Osteoblast (primary cell): ENCODE measurements at regions not wholly inside any gene's neighbourhood (a gene's known extent, or its start where the extent isn't known, plus 50 kb on each side); places are given as distances from the start of the nearest gene placed in this dataset.

Experiments
- DNase-seq: peaks from one replicate; pipeline ENCODE4 v3.0.0; 2011; ENCODE audit warnings: low spot score, mixed read lengths; ENCODE audit not compliant: insufficient read length; ENCODE audit errors: missing footprints
- H2AFZ ChIP-seq: 2 replicates; pipeline ENCODE4 v1.6.0; 2011; ENCODE audit warnings: mild to moderate bottlenecking, low read length
- H3K27ac ChIP-seq: 2 replicates; pipeline ENCODE4 v1.5.1; 2011; ENCODE audit warnings: mild to moderate bottlenecking, low read depth, low read length, moderate library complexity
- H3K27me3 ChIP-seq: 2 replicates; pipeline ENCODE4 v1.6.0; 2012; ENCODE audit warnings: mild to moderate bottlenecking, control low read depth, inconsistent platforms, low read length, moderate library complexity; ENCODE audit not compliant: insufficient read depth
- H3K36me3 ChIP-seq: 2 replicates; pipeline ENCODE4 v1.5.1; 2011; ENCODE audit warnings: mild to moderate bottlenecking, low read length, control low read depth, moderate library complexity; ENCODE audit not compliant: insufficient read depth
- H3K4me1 ChIP-seq: 2 replicates; pipeline ENCODE4 v1.5.1; 2011; ENCODE audit warnings: mild to moderate bottlenecking, low read length, control low read depth, moderate library complexity; ENCODE audit not compliant: insufficient read depth
- H3K4me2 ChIP-seq: 2 replicates; pipeline ENCODE4 v1.6.0; 2011; ENCODE audit warnings: mild to moderate bottlenecking, low read length; ENCODE audit not compliant: insufficient read depth
- H3K4me3 ChIP-seq: fragments of 200-600 bp; sonication (generic); 3 replicates; pipeline ENCODE4 v1.5.1; 2012; ENCODE audit warnings: mild to moderate bottlenecking, low read length, inconsistent platforms; ENCODE audit not compliant: insufficient read depth
- H3K79me2 ChIP-seq: 2 replicates; pipeline ENCODE4 v1.6.0; 2012; ENCODE audit warnings: mild to moderate bottlenecking, low read length, control low read depth, inconsistent platforms; ENCODE audit not compliant: insufficient read depth
- H3K9me3 ChIP-seq: 2 replicates; pipeline ENCODE4 v1.5.1; 2011; ENCODE audit warnings: low read depth, low read length, control low read depth
- H4K20me1 ChIP-seq: 2 replicates; pipeline ENCODE4 v1.6.0; 2012; ENCODE audit warnings: mild to moderate bottlenecking, low read length, control low read depth; ENCODE audit not compliant: insufficient read depth
- TF ChIP-seq, protein P1 (sequence below): IDR thresholded peaks from 2 replicates; pipeline ENCODE4 v1.5.1; 2011; ENCODE audit warnings: mild to moderate bottlenecking, low read depth, low read length, moderate library complexity; ENCODE audit errors: extremely low read depth

DNA sequence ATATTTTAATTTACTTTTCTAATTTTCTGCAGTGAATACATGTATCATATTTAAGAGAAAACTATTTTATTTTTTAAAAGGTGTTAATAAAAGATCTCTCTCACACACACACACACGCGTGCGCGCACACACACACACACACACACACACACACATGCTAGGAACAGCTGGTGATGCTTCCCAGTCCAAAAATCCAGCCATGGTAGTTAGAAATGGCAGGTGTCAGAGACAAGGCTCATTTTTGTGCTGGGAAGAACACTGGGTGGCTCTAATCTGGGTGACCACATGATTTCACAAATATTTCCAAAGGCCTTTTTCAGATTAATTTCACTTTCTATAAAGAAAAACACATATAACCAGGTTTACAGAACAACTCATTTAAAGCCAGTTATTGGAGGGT lies 104.5 kb upstream of the NCK2 start:
- peaks cover 9% of the 10 kb centered on the region for H3K4me1 ChIP-seq
- no peak for DNase-seq

DNA sequence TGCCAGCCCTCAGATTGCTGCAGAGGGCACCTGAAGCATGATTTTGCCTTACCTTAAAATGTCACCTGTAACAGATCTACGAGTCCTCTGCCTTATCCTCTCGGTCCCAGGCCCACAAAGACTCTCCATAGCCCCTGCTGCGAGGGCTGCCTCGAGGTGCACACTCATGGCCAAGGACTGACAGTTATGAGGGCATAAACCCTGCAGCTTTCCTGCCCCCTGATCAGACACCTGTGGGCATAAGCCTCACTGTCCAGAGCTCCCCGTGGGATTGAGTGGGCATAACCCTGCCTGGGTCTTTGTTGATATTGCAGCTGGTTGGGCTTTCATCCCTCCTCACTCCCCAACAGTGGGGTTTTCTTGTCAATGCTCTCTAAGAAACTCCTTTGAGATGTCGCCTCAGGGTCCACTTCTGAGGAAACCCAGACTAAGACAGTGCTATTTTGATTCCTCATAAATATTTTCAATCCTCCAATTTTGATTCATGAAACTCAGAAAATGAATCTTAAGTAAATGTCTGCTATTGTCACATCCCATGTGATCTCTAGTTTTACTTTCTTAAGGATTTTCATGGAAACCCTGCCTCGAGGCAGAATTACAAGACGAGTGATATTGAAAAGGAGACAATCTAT lies 108.5 kb upstream of the NCK2 start:
- H3K27me3 ChIP-seq, result peaks cover 3% of the 10 kb centered on the region
- no peaks in the 10 kb centered on the region for H3K36me3 ChIP-seq
- H3K9me3 ChIP-seq, result no peaks in the 10 kb centered on the region
- no peaks in the 10 kb centered on the region for H4K20me1 ChIP-seq
- H3K4me3 ChIP-seq, result no peak overlapping the region
- H3K79me2 ChIP-seq, result no peaks in the 10 kb centered on the region
- no peak overlapping the region for H3K4me2 ChIP-seq
- DNase-seq, result no peak
- no peaks in the 10 kb centered on the region for H3K4me1 ChIP-seq
- TF ChIP-seq, protein P1, sequence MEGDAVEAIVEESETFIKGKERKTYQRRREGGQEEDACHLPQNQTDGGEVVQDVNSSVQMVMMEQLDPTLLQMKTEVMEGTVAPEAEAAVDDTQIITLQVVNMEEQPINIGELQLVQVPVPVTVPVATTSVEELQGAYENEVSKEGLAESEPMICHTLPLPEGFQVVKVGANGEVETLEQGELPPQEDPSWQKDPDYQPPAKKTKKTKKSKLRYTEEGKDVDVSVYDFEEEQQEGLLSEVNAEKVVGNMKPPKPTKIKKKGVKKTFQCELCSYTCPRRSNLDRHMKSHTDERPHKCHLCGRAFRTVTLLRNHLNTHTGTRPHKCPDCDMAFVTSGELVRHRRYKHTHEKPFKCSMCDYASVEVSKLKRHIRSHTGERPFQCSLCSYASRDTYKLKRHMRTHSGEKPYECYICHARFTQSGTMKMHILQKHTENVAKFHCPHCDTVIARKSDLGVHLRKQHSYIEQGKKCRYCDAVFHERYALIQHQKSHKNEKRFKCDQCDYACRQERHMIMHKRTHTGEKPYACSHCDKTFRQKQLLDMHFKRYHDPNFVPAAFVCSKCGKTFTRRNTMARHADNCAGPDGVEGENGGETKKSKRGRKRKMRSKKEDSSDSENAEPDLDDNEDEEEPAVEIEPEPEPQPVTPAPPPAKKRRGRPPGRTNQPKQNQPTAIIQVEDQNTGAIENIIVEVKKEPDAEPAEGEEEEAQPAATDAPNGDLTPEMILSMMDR, result no peak
- no peak overlapping the region for H2AFZ ChIP-seq
- H3K27ac ChIP-seq, result no peak overlapping the region

More for the DNA sequence above, 104.5 kb upstream of the NCK2 start:
- Histone ChIP-seq H3K36me3 (no peaks in the 10 kb centered on the region), H3K79me2 (no peaks in the 10 kb centered on the region), H3K9me3 (no peaks in the 10 kb centered on the region), H3K27me3 (peaks cover 29% of the 10 kb centered on the region), H3K27ac (no peak overlapping the region), H3K4me3 (no peak overlapping the region), H4K20me1 (no peaks in the 10 kb centered on the region), H2AFZ (no peak overlapping the region), H3K4me2 (no peak overlapping the region)
- TF ChIP-seq, protein P1, result no peak

DNA sequence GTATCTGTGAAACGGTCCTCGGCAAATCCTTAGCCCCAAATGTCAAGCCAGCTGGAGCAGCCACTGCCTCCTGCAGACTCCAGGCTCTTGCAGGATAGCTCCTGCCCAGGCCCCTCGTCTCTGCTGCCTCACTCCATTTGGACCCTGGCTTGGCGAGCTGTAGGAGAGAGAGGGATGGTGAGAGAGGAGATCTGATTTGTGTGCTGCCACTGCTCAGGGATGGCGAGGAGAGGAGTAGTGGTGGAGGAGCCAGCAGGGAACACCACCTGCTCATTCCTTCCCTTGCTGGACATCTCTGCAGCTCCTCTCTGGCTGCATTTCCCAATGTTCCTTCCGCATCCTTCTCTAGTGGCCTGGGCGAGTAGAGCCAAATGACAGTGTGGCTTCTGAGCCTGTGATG lies 109.1 kb upstream of the NCK2 start:
- Histone ChIP-seq H3K4me1 (no peaks in the 10 kb centered on the region), H4K20me1 (no peaks in the 10 kb centered on the region), H3K4me3 (no peak overlapping the region), H3K9me3 (no peaks in the 10 kb centered on the region), H2AFZ (no peak overlapping the region), H3K79me2 (no peaks in the 10 kb centered on the region), H3K27me3 (peaks cover 6% of the 10 kb centered on the region), H3K36me3 (no peaks in the 10 kb centered on the region), H3K27ac (no peak overlapping the region), H3K4me2 (no peak overlapping the region)
- DNase-seq, result no peak
- TF ChIP-seq, protein P1, result no peak

DNA sequence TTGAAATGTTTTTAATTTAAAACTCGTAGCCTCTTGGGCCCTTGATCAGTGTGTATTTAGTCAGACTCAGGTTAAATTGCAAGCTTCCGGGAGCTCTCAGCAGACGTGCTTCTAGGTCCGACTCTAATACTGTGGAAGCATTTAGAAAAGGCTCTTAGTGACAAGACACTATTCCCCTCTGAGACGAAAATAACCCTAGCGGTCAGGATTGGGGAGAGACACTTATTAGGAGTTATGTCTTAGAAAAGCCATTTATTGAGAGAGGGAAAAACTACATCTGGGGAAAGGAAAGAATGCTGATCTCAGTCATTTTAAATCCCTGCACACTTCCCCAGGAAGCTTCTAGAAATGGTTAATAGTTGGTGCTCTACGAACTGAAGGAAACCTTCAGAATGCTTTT lies 110.5 kb upstream of the NCK2 start:
- Histone ChIP-seq H4K20me1 (no peaks in the 10 kb centered on the region), H2AFZ (no peak overlapping the region), H3K4me3 (no peak overlapping the region), H3K79me2 (no peaks in the 10 kb centered on the region), H3K4me1 (no peaks in the 10 kb centered on the region), H3K27ac (no peak overlapping the region), H3K4me2 (no peak overlapping the region), H3K9me3 (no peaks in the 10 kb centered on the region), H3K27me3 (peaks cover 8% of the 10 kb centered on the region), H3K36me3 (no peaks in the 10 kb centered on the region)
- no peak for DNase-seq
- TF ChIP-seq, protein P1, result no peak
